PC-9 (cell line): ENCODE measurements at regions not wholly inside any gene's neighbourhood (a gene's known extent, or its start where the extent isn't known, plus 50 kb on each side); places are given as distances from the start of the nearest gene placed in this dataset.

ENCODE experiments used
- BruUV-seq: library from RNA; stranded (reverse); fragments of 400-500 nt; replicated peaks from 2 replicates; lab custom pipeline; 2021; lab: Mats Ljungman, UMichigan
- CTCF ChIA-PET: fragments of 300-600 bp; sonication (Branson Sonifier 250); formaldehyde crosslinking; loops from one replicate; lab custom pipeline; 2022; ENCODE audit warnings: antibody characterized with exemption; lab: Charles Lee
- POLR2A ChIA-PET: fragments of 300-600 bp; sonication (Branson Sonifier 250); formaldehyde crosslinking; loops from one replicate; lab custom pipeline; 2022; ENCODE audit warnings: antibody characterized with exemption; ENCODE audit not compliant: unreplicated experiment; lab: Charles Lee
- DNase-seq, 2 experiments: peaks; one replicate each; pipeline versions ENCODE4 v3.0.0 to v3.0.0-alpha.2; 2015 to 2022; ENCODE audit warnings: mixed read lengths in 1 of 2
- H2AFZ ChIP-seq: fragments of 200-600 bp; sonication (generic); 2 replicates; pipeline ENCODE4 v1.8.1; 2017; ENCODE audit warnings: antibody characterized with exemption
- H3F3A ChIP-seq: fragments of 200-600 bp; sonication (generic); 2 replicates; pipeline ENCODE4 v1.8.1; 2017; ENCODE audit warnings: antibody characterized with exemption, mild to moderate bottlenecking, low read depth; ENCODE audit not compliant: insufficient read depth
- H3K27ac ChIP-seq: fragments of 200-600 bp; sonication (generic); 2 replicates; pipeline ENCODE4 v1.6.1; 2016; ENCODE audit warnings: mixed run types
- H3K27me3 ChIP-seq: fragments of 200-600 bp; sonication (generic); 2 replicates; pipeline ENCODE4 v1.6.1; 2016; ENCODE audit warnings: low read depth, mixed run types; ENCODE audit not compliant: insufficient read depth
- H3K36me3 ChIP-seq: fragments of 200-600 bp; sonication (generic); 2 replicates; pipeline ENCODE4 v1.6.1; 2016; ENCODE audit warnings: low read depth, mixed run types
- H3K4me1 ChIP-seq: fragments of 200-600 bp; sonication (generic); replicated peaks from 2 replicates; pipeline ENCODE4 v1.6.1; 2016; ENCODE audit warnings: mixed run types; ENCODE audit not compliant: insufficient read depth
- H3K4me2 ChIP-seq: fragments of 200-600 bp; sonication (generic); 2 replicates; pipeline ENCODE4 v1.6.1; 2017; ENCODE audit warnings: mixed run types
- H3K4me3 ChIP-seq: fragments of 200-600 bp; sonication (generic); 2 replicates; pipeline ENCODE4 v1.6.1; 2016; ENCODE audit warnings: mixed run types
- H3K79me2 ChIP-seq: fragments of 200-600 bp; sonication (generic); 2 replicates; pipeline ENCODE4 v1.6.1; 2017; ENCODE audit warnings: low read depth, mixed run types
- H3K9me2 ChIP-seq: fragments of 200-600 bp; sonication (generic); 2 replicates; pipeline ENCODE4 v1.8.1; 2017; ENCODE audit warnings: mild to moderate bottlenecking; ENCODE audit not compliant: insufficient read depth
- H3K9me3 ChIP-seq: fragments of 200-600 bp; sonication (generic); 2 replicates; pipeline ENCODE4 v1.8.1; 2016; ENCODE audit warnings: low read depth; ENCODE audit not compliant: insufficient read depth
- H4K20me1 ChIP-seq: fragments of 200-600 bp; sonication (generic); 2 replicates; pipeline ENCODE4 v1.8.1; 2017; ENCODE audit not compliant: insufficient read depth
- EZH2 ChIP-seq: fragments of 200-600 bp; sonication (generic); IDR thresholded peaks from 2 replicates; pipeline ENCODE4 v1.8.0; 2017; ENCODE audit warnings: antibody characterized with exemption, low read depth
- intact Hi-C: fragments of 100-400 bp; cut with micrococcal nuclease; formaldehyde crosslinking; loops from one replicate; pipeline ENCODE4 v1.10.0; 2022; ENCODE audit not compliant: unreplicated experiment
- TF ChIP-seq, protein P1 (sequence below): fragments of 200-600 bp; sonication (generic); conservative IDR thresholded peaks from 2 replicates; pipeline ENCODE4 v1.6.1; 2017; ENCODE audit warnings: mixed run types, antibody characterized with exemption, mild to moderate bottlenecking, moderate library complexity

DNA sequence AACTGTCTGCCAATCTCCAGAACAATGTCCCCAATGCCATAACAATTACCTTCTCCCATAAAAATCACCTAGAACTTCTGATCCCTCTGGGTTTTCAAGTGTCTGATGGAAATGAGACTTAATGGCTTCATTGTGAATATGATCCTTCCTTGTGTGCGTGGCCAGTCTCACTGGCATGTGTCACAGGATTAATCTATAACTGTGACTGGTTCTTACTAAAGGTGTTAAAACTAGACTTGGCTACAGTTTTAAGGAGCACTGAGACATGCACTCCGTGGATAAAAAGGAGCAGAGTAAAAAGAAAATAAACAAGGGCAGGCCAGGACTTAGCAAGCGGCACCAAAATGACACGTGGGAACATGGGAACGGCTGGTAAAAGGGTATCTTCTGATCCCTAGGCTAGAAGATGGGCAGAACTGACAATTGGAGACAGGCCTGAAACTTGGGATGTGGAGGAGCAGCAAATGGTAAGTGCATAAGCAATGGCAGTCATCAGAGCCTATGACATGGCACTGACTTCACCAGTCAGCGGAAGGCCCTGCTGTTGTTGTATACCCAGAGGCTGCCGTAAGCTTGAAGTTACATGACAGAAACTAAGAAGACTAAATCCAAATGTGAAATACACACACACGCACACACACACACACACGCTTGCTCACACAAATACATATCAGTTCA is 256.6 kb upstream of the NOCT start:
- ChIA-PET POLR2A (no interaction called here), CTCF (no interaction called here)
- Histone ChIP-seq H4K20me1 (no peaks in the 10 kb centered on the region), H2AFZ (no peak overlapping the region), H3K9me2 (no peaks in the 10 kb centered on the region), H3F3A (no peaks in the 10 kb centered on the region), H3K4me2 (no peak overlapping the region), H3K4me1 (no peaks in the 10 kb centered on the region), H3K27me3 (no peaks in the 10 kb centered on the region), H3K4me3 (no peak overlapping the region), H3K9me3 (no peaks in the 10 kb centered on the region), H3K36me3 (no peaks in the 10 kb centered on the region), H3K27ac (no peak overlapping the region), H3K79me2 (no peaks in the 10 kb centered on the region)
- intact Hi-C loops: no loop called here
- no TSS peak for BruUV-seq
- DNase-seq: no peak
- TF ChIP-seq EZH2: no peak
- TF ChIP-seq, protein P1, sequence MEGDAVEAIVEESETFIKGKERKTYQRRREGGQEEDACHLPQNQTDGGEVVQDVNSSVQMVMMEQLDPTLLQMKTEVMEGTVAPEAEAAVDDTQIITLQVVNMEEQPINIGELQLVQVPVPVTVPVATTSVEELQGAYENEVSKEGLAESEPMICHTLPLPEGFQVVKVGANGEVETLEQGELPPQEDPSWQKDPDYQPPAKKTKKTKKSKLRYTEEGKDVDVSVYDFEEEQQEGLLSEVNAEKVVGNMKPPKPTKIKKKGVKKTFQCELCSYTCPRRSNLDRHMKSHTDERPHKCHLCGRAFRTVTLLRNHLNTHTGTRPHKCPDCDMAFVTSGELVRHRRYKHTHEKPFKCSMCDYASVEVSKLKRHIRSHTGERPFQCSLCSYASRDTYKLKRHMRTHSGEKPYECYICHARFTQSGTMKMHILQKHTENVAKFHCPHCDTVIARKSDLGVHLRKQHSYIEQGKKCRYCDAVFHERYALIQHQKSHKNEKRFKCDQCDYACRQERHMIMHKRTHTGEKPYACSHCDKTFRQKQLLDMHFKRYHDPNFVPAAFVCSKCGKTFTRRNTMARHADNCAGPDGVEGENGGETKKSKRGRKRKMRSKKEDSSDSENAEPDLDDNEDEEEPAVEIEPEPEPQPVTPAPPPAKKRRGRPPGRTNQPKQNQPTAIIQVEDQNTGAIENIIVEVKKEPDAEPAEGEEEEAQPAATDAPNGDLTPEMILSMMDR: no peak

DNA sequence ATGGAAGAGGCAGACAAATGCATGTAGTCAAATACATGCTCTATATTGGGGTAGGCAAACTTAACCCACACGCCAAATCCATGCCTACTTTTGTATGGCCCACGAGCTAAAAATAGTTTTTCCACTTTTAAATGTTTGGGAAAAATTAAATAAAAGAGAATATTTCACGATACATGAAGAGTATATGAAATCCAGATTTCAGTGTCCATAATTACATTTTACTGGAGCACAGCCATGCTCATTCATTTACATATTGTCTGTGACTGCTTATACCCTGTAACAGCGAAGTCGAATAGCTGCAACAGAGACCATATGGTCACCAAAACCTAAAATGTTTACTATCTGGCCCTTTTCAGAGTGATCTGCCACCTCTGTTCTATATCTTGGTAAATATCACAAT is 257.4 kb upstream of the NOCT start:
- no TSS peak for BruUV-seq

DNA sequence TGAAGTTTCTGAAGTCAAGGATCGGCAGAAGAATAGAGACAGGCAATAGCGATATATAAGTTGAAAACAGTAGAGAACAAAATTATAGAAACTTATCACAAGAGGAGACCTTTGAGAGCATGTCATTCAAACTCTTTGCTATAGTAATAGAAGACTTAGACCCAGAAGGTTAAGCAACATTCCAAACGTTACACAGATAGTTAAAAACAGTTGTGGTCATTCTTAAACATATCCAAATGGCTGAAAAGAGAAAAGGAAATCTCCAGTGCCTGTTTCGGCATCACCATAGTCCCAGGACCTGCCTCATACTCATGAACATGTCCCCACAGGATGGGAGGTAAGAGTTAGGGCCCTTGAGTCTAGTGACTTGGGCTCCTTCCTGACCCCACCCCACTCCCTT is 258.1 kb upstream of the NOCT start:
- Histone ChIP-seq H3K36me3 (no peaks in the 10 kb centered on the region), H3K4me1 (no peaks in the 10 kb centered on the region), H3K9me2 (no peaks in the 10 kb centered on the region), H4K20me1 (no peaks in the 10 kb centered on the region), H3K27me3 (no peaks in the 10 kb centered on the region), H3K4me3 (no peak overlapping the region), H3K79me2 (no peaks in the 10 kb centered on the region), H3F3A (no peaks in the 10 kb centered on the region), H3K4me2 (no peak overlapping the region), H2AFZ (no peak overlapping the region), H3K9me3 (no peaks in the 10 kb centered on the region), H3K27ac (no peak overlapping the region)
- BruUV-seq: no TSS peak
- TF ChIP-seq, protein P1: no peak
- TF ChIP-seq EZH2: no peak
- ChIA-PET POLR2A (no interaction called here), CTCF (no interaction called here)
- intact Hi-C loops: no loop called here
- DNase-seq: no peak

More for the DNA sequence above, 257.4 kb upstream of the NOCT start:
- intact Hi-C loops: no loop called here
- no peak overlapping the region for H3K4me2 ChIP-seq
- no peaks in the 10 kb centered on the region for H3K9me3 ChIP-seq
- no peak overlapping the region for H2AFZ ChIP-seq
- H3K79me2 ChIP-seq: no peaks in the 10 kb centered on the region
- no peaks in the 10 kb centered on the region for H4K20me1 ChIP-seq
- no peaks in the 10 kb centered on the region for H3F3A ChIP-seq
- ChIA-PET CTCF (no interaction called here), POLR2A (no interaction called here)
- no peak for TF ChIP-seq EZH2
- TF ChIP-seq, protein P1: no peak
- H3K27me3 ChIP-seq: no peaks in the 10 kb centered on the region
- DNase-seq: no peak
- no peak overlapping the region for H3K27ac ChIP-seq
- H3K36me3 ChIP-seq: no peaks in the 10 kb centered on the region
- no peaks in the 10 kb centered on the region for H3K4me1 ChIP-seq
- H3K9me2 ChIP-seq: no peaks in the 10 kb centered on the region
- no peak overlapping the region for H3K4me3 ChIP-seq
